Occipital lobe (tissue), 1 donor: ENCODE measurements at regions not wholly inside any gene's neighbourhood (a gene's known extent, or its start where the extent isn't known, plus 50 kb on each side); places are given as distances from the start of the nearest gene placed in this dataset.

ENCODE experiments used
- DNase-seq: peaks from one replicate; lab custom pipeline; 2025; lab: John Stamatoyannopoulos, UW

DNA sequence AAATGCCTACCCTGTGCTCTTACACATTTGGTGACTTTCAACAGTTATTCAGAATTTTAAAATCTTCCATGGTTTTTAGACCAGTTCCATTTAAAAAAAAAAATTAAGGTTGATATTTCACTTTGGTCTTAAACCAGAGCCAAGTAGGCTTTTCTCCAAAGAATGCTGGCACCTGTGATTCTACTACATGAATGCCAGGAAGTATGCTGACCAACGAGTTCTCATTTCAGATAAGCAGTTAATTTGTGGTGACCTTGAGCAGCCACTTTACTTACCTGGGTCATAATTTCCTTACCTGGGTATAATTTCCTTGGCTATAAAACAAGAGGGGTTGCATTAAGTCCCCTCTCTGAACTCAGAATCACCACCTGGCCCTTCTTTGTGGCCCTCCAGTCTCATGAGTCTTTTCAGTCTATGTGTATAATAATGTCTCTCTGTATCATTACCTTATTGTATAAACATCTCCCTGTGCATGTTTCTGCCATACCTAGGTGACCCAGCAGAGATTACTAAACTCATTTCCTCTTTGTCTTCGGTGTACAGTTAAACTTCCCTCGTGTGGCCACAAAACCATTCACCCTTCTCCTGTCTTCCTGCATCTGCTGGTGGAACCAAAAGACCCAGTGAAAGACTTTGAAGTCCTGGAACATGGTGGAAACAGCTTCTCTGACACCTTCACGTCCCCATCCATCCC, 139.1 kb upstream of the DPT start:
- no peak for DNase-seq

DNA sequence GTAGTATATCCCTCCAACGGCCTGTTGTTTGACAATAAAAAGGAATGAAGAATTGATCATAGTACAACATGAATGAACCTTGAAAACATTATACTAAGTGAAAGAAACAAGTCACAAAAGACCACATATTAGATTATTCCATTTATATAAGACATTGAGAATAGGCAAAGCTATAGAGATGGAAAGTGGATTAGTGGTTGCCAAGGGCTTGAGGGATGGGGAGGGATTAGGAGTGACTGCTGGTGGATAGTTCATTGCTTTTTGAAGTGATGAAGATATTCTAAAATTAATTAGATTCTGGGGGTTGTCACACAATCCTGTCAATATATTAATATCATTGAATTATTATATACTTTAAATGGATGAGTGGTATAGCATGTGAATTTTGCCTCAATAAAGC, 142.5 kb upstream of the DPT start:
- no peak for DNase-seq

DNA sequence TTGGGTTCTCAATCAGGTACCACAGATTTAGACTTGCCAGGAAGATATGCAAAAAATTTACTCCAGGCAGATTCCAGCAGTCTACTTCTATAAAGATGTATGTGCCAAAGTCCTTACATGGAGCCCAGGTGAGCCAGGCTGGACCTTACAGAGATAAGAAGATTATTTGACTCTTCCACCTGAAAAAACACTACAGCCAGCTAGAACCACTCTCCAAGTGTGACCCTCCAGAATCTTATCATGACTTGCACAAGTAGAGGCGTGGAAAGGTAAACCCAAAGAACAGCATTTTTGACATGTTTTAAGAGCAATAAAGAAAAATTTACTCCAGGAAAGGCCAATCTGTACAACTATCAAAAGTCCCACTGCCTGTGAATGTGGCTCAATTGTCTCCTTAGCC, 146.8 kb upstream of the DPT start:
- DNase-seq, result no peak

DNA sequence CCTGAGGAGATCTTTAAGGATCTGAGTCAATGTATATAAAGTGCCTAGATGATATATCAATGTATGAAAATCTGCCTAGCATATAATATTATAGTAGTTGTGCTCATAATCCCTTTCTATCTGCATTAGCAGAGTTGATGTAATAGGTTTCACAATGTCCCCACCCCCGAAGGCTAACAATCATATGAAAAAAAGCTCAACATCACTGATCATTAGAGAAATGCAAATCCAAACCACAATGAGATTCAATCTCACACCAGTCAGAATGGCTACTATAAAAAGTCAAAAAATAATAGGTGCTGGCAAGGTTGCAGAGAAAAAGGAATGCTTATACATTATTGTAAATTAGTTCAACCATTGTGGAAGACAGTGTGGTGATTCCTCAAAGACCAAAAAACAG, 147.8 kb upstream of the DPT start:
- DNase-seq, result no peak

DNA sequence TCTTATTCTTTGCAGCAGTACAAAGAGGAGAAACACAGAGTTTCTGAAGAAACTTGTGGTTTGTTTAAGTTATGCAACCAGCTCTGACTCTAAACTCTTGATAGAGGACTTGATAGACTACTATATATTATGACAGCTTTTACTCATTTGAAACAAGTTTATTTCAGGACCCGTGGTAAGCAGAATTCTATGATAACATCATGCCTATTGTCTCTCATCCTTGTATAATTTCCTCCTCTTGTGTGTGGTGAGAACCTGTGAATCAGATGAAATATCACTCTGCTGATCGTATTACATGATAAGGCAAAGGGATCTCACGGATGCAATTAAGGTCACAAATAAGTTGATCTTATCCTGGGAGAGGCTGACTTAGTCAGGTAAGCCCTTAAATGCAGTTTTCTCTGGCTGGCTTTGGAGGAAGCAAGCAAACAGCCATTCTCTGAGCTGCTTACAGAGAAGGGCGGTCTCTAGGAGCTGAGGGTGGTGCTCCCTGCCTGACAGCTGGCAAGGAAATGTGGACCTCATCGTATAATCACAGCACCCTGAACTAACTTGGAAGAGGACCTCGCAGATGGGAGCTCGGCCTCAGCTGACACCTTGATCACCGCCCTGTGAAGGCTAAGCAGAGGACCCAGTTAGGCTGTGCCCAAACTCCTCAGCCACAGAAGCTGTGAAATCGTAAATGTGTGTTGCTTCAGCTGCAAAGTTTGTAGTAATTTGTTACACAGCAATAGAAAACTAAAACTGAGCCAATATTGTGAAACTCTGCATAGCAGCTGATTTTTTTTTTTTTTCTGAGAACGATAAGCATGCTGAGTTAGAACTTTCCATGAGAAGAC, 151.1 kb upstream of the DPT start:
- no peak for DNase-seq

DNA sequence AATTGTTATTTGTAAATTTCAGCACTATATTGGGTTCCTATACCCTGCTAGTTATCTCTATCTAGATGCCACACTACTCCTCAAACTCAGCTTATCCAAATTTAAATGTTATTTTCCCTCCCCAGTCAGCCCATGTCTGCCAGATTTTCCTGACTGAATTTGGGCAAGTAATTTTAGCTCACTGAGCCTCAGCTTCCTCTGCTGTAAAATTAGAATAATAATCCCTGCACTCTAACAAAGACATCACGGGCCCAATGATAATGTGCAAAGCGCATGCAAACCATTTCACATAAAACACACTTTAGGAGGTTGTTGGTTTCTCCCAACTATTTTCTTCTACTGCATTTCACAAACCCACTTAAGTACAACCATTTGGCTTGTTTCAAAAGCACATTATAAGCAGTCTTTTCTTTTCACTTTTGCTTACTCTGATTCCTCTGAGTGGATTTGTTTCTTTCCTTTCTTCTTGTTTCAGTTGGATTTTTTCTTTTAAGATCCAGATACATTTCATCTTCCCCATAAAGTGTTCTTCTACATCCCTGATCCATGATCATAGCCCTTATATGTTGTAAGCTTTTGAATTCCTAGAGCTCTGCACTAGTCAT, 152.8 kb upstream of the DPT start:
- DNase-seq, result no peak

DNA sequence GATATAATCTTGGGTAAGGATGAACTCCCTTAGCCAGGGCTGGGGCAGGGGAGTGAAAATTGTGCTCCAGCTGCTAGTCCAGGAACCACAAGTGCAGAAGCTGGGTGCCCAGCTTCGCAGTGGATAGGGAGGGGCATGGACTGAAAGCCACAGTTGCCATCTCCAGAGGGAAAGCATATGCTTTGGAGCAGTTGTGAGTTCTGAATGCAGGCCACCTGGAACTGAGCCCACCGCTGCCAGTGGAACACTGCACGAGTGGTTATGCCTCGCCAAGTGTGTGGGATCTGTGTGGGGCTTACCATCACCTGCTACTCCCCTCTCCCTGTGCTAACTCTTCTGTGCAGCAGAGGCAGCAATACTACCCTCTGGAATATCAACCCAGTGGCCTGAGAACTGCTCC, 158.4 kb upstream of the DPT start:
- no peak for DNase-seq

DNA sequence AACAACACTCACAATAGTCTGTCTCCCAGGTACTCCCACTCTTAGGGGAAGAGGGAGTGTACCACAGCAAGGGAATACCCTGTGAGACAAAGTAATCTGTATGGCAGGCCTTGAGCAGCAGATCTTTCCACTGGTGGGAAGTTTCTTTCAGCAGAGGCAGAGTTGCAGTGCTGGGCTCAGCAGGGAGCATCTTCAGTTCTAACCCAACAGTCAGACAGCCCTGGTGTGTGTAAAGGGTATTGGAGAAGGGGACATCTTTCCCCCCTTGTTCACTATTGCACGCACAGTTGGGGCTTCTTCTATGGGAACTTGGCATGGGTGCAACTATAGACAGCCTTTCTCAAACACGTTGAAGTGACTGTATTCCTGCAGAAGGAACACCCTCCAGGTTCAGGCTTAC, 159.4 kb upstream of the DPT start:
- no peak for DNase-seq

DNA sequence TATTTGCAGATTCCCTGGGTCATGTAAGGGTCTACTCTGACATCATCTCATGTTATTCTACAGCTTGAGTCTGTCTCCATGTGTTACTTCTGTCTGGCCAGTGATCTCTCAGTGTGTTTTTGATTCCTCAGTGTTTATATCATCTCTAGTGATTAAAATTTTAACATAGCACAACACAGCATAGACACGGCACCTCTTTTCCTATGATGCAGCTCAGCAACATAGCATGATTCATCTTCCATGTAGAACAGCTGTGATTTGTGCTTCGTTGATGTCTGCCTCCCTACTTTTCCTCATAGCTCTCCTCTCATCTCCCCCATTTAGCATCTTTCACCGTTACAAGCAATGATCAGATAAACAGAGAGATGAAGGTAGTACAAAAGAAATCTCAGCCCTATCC, 163.9 kb upstream of the DPT start:
- DNase-seq, result no peak

DNA sequence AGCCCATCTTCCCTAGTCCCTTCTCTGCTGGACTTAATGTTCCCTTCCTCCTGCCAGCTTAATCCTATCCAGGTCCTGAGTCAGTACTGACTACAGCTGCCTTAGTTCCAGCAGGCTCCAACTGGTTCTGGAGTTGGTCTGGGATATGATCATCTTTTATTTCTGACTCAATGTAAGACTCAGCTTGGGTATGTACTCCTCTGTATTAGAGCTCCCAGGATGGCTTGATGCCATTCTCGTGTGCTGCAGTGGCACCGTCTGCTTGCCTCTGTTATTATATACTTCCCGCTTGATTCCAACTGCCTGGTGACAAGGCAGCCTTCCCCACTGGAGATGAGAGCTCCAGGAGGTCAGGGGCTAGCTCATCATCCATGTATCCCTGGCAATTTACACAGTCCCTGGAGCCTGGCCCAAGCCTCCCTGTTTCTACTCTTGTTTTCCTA, 164.4 kb upstream of the DPT start:
- DNase-seq, result peak; percentile 57

DNA sequence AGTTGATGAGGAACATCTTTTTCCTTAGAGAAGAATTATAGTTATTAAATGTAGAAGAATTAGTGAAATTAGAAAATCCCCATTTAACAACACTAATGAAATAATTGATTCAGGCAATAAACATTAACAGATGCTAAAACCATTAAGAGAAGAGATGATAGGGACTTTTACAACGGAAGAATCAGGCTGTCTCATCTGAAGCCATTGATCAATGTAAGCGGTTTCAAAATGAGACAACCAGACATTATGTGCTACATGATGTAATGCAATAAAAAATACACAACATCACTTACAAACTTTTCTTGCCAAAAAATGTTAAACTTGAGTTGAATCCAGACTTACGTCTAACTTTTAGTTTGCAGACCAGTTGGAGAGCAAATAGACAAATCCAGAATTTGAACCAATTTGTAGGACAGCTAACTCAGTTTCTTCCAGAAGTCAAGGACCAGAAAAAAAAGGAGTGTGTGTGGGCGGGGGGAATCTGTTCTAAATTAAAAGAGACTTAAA, 165.4 kb upstream of the DPT start:
- no peak for DNase-seq

DNA sequence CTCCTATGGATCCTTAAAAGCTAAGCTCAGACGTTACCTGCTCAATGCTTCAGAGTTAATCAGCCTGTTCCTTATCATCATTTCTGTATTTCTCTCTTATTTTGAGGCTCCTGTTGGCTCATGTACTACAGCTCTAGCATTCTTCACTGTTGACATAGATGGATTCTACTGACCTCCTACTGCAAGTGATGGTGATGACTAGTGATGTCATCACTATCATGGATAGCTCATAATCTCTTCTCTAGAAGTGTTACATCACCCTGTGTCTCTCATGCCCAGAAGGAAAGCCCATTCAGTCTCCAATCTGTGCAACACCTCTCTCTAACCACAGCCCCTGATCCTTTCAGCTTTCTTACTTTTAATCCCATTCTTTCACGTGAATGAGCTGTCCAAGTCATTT, 168.2 kb upstream of the DPT start:
- no peak for DNase-seq

DNA sequence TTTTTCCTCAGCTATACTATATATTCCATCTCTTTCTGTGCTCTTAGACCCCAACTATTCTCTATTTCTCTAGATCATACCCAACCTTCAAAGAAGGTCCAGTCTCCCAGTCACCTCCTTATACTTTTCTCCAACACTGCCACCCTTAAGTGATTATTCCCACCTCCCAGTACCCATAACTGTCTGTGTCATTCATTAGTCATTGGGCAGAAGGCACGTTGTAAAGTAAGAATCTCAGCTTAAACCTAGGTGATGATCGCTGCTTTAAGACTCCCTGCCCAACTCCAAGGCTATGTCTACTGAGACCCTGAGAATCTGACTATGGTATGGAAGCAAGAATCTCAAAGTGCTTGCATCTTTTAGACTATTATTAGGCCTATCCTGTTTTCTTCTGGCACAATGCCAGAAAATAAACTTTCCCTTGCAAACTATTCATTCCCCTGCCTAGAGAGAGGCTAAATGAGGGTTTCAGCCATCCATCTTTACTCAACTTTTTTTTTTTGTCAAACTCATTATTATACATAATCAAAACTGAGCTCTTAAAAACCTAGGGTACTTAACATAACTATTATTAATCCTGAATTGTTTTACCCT, 174.3 kb upstream of the DPT start:
- no peak for DNase-seq

DNA sequence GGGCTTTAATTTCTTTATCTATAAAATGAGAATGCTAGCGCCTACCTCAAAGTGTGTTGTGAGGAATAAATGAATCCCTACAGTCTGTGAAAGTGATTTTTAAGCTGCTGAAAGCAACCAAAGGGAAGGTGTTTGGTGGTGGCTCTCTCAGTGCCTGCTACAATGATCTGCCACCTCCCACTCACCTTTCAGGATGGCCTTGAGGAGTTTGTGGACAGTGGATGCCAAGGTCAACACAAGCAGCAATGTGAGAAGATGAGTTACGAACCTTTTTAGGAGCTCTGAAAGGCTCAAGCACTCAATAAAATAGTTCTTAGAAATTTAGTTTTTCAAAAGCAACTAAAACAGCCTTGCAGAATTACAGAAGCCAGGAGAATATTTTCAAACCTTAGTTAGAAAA, 176.6 kb upstream of the DPT start:
- no peak for DNase-seq

DNA sequence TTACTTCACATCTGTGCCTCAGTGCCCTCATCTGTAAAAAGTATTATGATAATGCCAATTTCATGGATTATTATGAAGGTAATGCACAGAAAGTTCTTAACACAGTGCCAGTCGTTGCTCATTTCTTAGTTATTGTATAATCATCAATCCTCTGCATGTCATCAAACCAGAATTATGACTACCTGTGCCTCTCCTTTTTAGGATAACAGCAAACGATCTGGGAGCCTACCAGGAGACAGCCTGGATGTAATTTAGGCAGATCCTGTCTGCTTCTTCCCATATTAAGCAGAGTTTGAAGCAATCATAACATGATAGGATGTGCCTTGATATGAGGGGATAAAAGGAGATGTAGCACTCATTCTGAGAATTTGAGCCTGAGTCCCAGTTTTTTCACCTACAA, 177.4 kb upstream of the DPT start:
- DNase-seq, result no peak

DNA sequence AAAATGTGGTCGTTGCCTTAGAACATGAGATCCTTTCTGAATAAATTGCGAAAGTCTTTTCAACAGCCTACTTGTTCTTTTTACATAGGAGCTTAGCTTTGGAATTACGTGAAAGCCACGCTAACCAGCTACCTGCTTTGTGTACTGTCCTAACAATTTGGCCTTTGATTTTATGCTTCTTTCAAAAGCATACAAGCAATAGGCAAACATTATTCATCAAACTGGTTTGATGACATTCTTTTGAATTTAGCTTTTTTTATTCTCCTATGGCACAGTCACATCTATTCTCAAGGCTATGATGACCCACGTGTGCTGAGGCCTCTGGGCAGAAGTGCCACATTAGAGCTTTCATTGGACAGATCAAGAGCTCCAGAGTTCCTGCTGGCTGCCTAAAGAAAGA, 178.0 kb upstream of the DPT start:
- DNase-seq, result no peak

DNA sequence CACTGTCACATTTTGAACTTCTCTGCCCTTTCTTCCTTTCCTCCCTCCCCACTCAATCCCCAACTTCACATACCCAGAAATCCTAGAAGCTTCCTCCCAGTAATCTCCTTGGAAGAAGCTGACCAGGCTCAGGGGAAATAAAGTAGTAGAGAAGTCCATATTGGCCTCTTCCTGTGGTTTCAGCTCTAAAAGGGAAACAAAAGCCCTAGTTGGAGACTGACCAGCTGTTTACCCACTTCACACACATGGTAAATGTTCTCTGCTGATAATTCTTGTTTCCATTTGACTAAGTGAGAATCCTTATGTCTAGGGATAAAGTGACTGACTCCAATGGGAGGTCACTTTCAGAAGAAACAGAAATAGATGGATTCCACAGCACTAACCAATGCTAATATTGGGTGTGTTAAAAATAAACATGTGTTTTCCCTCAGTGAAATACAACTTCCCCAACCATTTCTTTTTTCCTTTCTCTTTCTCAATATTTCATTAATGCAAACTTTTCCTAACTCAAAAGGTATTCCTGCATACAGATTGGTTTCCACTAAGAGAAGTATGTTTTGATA, 178.9 kb upstream of the DPT start:
- no peak for DNase-seq

DNA sequence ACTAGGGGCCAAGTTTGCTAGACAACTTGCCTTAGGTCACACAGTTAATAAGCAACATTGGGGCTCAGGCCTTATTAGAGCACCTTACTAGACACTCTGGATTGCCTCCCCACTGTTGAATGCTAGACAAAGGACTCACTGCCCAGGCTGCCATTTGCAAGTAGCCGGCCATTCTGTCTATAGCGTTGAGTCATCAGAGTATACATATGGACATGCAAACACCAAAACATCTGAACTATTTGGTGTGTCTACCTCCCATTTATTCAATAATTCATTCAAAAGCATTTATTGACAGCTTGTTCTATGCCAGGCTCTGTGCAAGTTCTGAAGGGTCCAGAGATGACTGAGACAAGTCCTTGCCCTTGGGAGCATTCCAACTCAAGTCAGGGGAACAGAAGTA, 181.4 kb upstream of the DPT start:
- no peak for DNase-seq

DNA sequence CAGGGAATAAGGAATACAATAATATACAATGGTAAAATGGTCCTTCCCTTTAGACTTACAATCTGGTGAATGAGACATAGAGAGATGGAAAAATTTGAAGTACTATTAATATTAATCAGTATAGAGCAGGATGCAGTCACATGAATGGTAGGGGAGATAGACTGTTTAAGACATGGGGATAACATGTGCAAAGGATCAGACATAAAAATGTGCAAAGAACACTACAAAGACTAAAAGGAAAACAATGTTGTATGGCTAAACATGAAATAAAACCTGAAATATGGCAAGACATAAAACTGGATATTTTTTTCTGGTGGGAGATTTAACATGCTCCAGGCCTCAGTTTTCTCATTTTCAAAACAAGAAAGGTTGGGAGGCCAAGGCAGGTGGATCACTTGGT, 182.4 kb upstream of the DPT start:
- DNase-seq, result no peak

DNA sequence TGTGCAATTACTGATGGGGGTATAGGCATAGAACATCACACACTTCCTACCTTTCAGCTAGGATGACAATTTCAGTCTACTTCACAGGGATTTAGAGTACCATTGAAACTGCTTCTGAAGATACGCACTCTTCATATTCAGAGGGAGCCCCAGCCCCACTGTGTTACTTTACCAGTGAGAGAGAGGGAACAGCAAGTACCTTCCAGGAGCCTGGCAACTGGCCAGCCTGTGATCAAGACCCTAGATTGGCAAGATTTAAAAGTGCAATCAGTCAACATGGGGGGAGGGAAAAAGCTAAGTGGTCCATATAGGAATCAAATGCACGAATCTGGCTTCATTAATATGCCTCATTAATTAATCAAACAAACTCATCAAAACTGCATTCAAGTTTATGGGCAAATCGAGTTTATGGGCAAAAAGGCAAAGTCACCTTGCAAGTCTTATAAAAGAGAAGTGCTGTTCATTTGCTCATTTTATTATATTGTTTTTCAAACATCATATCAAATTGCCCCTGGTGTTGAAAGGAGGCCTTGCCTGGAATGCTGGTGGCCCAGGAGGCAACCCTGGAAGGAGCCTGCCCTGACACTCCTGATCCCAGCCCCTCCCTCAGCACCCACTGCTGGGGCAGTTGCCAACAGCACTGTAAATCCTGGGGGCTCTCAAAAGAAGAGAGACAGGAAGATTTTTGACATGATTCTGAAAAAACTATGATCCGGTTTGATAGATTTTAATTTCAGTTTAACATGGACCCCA, 184.9 kb upstream of the DPT start:
- DNase-seq, result no peak

DNA sequence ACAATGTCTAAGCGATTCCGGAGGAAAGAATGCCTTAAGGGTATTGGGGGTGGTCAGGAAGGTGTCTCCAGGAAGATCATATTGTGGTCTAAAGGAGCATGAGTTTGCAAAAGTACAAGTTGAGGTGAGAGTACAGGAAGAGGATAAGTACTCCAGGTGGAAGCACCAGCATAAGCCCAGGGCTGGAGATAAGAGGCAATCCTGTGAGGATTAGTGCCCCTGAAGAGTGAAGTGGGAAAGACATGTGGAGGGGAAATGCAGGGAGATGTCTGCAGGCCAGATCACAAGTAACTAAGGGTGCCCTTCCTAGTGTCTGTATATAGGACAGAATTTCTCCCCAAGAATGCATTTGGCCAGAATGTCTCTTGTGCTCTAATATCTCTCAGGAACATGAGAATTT, 188.3 kb upstream of the DPT start:
- DNase-seq, result no peak
